SK-N-SH treated with all-trans-retinoic acid at 6 μM for 48 hours (cell line): ENCODE measurements at regions not wholly inside any gene's neighbourhood (a gene's known extent, or its start where the extent isn't known, plus 50 kb on each side); places are given as distances from the start of the nearest gene placed in this dataset.

ENCODE experiments used
- ATAC-seq: fragments of 200-7000 bp; cut with Tn5 transposase; 3 replicates; pipeline ENCODE4 v1.9.1; 2020; ENCODE audit warnings: mild to moderate bottlenecking, moderate library complexity
- ARNTL ChIP-seq: fragments of 450-650 bp; formaldehyde crosslinking; IDR thresholded peaks from 2 replicates; pipeline ENCODE4 v1.5.0; 2020; ENCODE audit warnings: low read depth, mild to moderate bottlenecking, moderate library complexity, borderline replicate concordance
- BACH2 ChIP-seq: fragments of 250-450 bp; sonication (Bioruptor Pico); IDR thresholded peaks from 2 replicates; pipeline ENCODE4 v1.9.0; 2021; ENCODE audit warnings: mild to moderate bottlenecking, borderline replicate concordance
- CREB5 ChIP-seq: fragments of 250-450 bp; sonication (Bioruptor Pico); IDR thresholded peaks from 2 replicates; pipeline ENCODE4 v1.5.1; 2020; ENCODE audit warnings: low read depth, mild to moderate bottlenecking, moderate library complexity
- CSDC2 ChIP-seq: fragments of 250-450 bp; sonication (Bioruptor Pico); IDR thresholded peaks from 2 replicates; pipeline ENCODE4 v1.5.0; 2020; ENCODE audit warnings: mild to moderate bottlenecking, moderate library complexity
- CSRNP3 ChIP-seq: fragments of 250-450 bp; sonication (Bioruptor Pico); IDR thresholded peaks from 2 replicates; pipeline ENCODE4 v1.5.1; 2021; ENCODE audit warnings: mild to moderate bottlenecking, moderate library complexity
- ESRRG ChIP-seq: fragments of 250-450 bp; sonication (Bioruptor Pico); IDR thresholded peaks from 2 replicates; pipeline ENCODE4 v1.6.1; 2021; ENCODE audit warnings: mild to moderate bottlenecking
- GLIS3 ChIP-seq: fragments of 250-450 bp; sonication (Bioruptor Pico); IDR thresholded peaks from 2 replicates; pipeline ENCODE4 v1.5.0; 2020; ENCODE audit warnings: mild to moderate bottlenecking, moderate library complexity
- ISL1 ChIP-seq: fragments of 250-450 bp; sonication (Bioruptor Pico); IDR thresholded peaks from 2 replicates; pipeline ENCODE4 v2.1.2; 2022; ENCODE audit warnings: mild to moderate bottlenecking, moderate library complexity
- OSR1 ChIP-seq: fragments of 250-450 bp; sonication (Bioruptor Pico); IDR thresholded peaks from 2 replicates; pipeline ENCODE4 v1.8.0; 2022; ENCODE audit warnings: moderate library complexity, mild to moderate bottlenecking, inconsistent platforms
- PATZ1 ChIP-seq: fragments of 250-450 bp; sonication (Bioruptor Pico); IDR thresholded peaks from 2 replicates; pipeline ENCODE4 v1.8.0; 2020; ENCODE audit warnings: mild to moderate bottlenecking, moderate library complexity, borderline replicate concordance
- POU6F1 ChIP-seq: fragments of 250-450 bp; sonication (Bioruptor Pico); IDR thresholded peaks from 2 replicates; pipeline ENCODE4 v1.8.0; 2021; ENCODE audit warnings: low read depth, mild to moderate bottlenecking, moderate library complexity, borderline replicate concordance
- PPARA ChIP-seq: fragments of 250-450 bp; sonication (Bioruptor Pico); IDR thresholded peaks from 2 replicates; pipeline ENCODE4 v1.5.0; 2020; ENCODE audit warnings: mild to moderate bottlenecking, borderline replicate concordance
- RARB ChIP-seq: fragments of 250-450 bp; sonication (Bioruptor Pico); IDR thresholded peaks from 2 replicates; pipeline ENCODE4 v1.8.0; 2021; ENCODE audit warnings: mild to moderate bottlenecking, moderate library complexity
- SNAI2 ChIP-seq: fragments of 250-450 bp; sonication (Bioruptor Pico); IDR thresholded peaks from 2 replicates; pipeline ENCODE4 v1.5.0; 2020; ENCODE audit warnings: mild to moderate bottlenecking, moderate library complexity
- TCF4 ChIP-seq: fragments of 250-450 bp; sonication (Bioruptor Pico); IDR thresholded peaks from 2 replicates; pipeline ENCODE4 v1.8.0; 2021; ENCODE audit warnings: mild to moderate bottlenecking, moderate library complexity, borderline replicate concordance
- TOX ChIP-seq: fragments of 250-450 bp; sonication (Bioruptor Pico); IDR thresholded peaks from 2 replicates; pipeline ENCODE4 v1.8.0; 2021; ENCODE audit warnings: mild to moderate bottlenecking, moderate library complexity, borderline replicate concordance
- TSHZ2 ChIP-seq: fragments of 250-450 bp; sonication (Bioruptor Pico); IDR thresholded peaks from 2 replicates; pipeline ENCODE4 v1.5.0; 2020; ENCODE audit warnings: mild to moderate bottlenecking, moderate library complexity
- ZC3H10 ChIP-seq: fragments of 250-450 bp; sonication (Bioruptor Pico); IDR thresholded peaks from 2 replicates; pipeline ENCODE4 v1.5.1; 2021; ENCODE audit warnings: mild to moderate bottlenecking, moderate library complexity
- ZFP3 ChIP-seq: fragments of 250-450 bp; sonication (Bioruptor Pico); IDR thresholded peaks from 2 replicates; pipeline ENCODE4 v1.5.0; 2020; ENCODE audit warnings: mild to moderate bottlenecking, moderate library complexity
- ZFP30 ChIP-seq: fragments of 450-650 bp; formaldehyde crosslinking; IDR thresholded peaks from 2 replicates; pipeline ENCODE4 v1.5.0; 2022; ENCODE audit warnings: mild to moderate bottlenecking, moderate library complexity
- ZNF565 ChIP-seq: fragments of 450-650 bp; formaldehyde crosslinking; conservative IDR thresholded peaks from 2 replicates; pipeline ENCODE4 v1.5.0; 2020; ENCODE audit warnings: low read depth, mild to moderate bottlenecking, moderate library complexity
- ZNF8 ChIP-seq: fragments of 450-650 bp; formaldehyde crosslinking; IDR thresholded peaks from 2 replicates; pipeline ENCODE4 v1.5.0; 2020; ENCODE audit warnings: mild to moderate bottlenecking, moderate library complexity

- TF ChIP-seq POU6F1 (CRISPR knock-in tag) (no peak), ZNF565 (no peak), CSDC2 (CRISPR knock-in tag) (no peak), ZFP30 (CRISPR knock-in tag) (no peak), RARB (CRISPR knock-in tag) (no peak), GLIS3 (no peak)
These were observed 552.0 kb upstream of the CLINT1 start (continued) for GRCh38 chr5:158410976-158411375.

- TF ChIP-seq PPARA = no peak
- TF ChIP-seq CSRNP3 (CRISPR knock-in tag) = no peak
- TF ChIP-seq ZNF565 = no peak
- no peak for TF ChIP-seq ZFP3 (CRISPR knock-in tag)
- TF ChIP-seq GLIS3 = no peak
- TF ChIP-seq CSDC2 (CRISPR knock-in tag) = no peak
- TF ChIP-seq SNAI2 = no peak
- no peak for TF ChIP-seq TSHZ2 (CRISPR knock-in tag)
- TF ChIP-seq POU6F1 (CRISPR knock-in tag) = no peak
- no peak for TF ChIP-seq RARB (CRISPR knock-in tag)
- TF ChIP-seq TCF4 = no peak
- TF ChIP-seq ZNF8 = no peak
- TF ChIP-seq BACH2 (CRISPR knock-in tag) = no peak
- TF ChIP-seq TOX (CRISPR knock-in tag) = no peak
- TF ChIP-seq ESRRG (CRISPR knock-in tag) = no peak
- no peak for TF ChIP-seq ZC3H10
- no peak for TF ChIP-seq ARNTL (CRISPR knock-in tag)
- no peak for ATAC-seq
These were observed 550.6 kb upstream of the CLINT1 start for GRCh38 chr5:158409507-158409906.

- TF ChIP-seq TCF4 (no peak), CSDC2 (CRISPR knock-in tag) (no peak), GLIS3 (no peak), ZC3H10 (no peak), OSR1 (CRISPR knock-in tag) (no peak), ARNTL (CRISPR knock-in tag) (no peak), ZNF565 (no peak), ZNF8 (no peak), RARB (CRISPR knock-in tag) (no peak), ZFP30 (CRISPR knock-in tag) (no peak), ISL1 (CRISPR knock-in tag) (no peak), CREB5 (no peak), SNAI2 (no peak), PATZ1 (CRISPR knock-in tag) (no peak)
- ATAC-seq = no peak
These were observed 548.9 kb upstream of the CLINT1 start for GRCh38 chr5:158407824-158408195.
